HCT116 (cell line): ENCODE measurements at regions not wholly inside any gene's neighbourhood (a gene's known extent, or its start where the extent isn't known, plus 50 kb on each side); places are given as distances from the start of the nearest gene placed in this dataset.

Source experiments
- ATAC-seq: fragments of 200-7000 bp; cut with Tn5 transposase; 2 replicates; pipeline ENCODE4 v1.9.1; 2020; ENCODE audit warnings: mild to moderate bottlenecking, moderate library complexity
- BruUV-seq: library from RNA; stranded (reverse); fragments of 400-500 nt; replicated peaks from 2 replicates; lab custom pipeline; 2021; lab: Mats Ljungman, UMichigan
- CTCF ChIA-PET: fragments of 300-600 bp; sonication (Branson Sonifier 250); formaldehyde crosslinking; loops from one replicate; lab custom pipeline; 2021; ENCODE audit warnings: antibody characterized with exemption; lab: Charles Lee
- POLR2A ChIA-PET: fragments of 300-600, 350-600 bp; sonication (Branson Sonifier 250); formaldehyde crosslinking; loops from one replicate; lab custom pipeline; 2021; ENCODE audit warnings: antibody characterized with exemption; lab: Charles Lee
- RAD21 ChIA-PET, 2 experiments: fragments of 300-600 bp; sonication (Branson Sonifier 250); formaldehyde crosslinking; loops; one replicate each; lab custom pipeline; 2023; ENCODE audit warnings: low total read pairs in 2 of 2; ENCODE audit not compliant: uncharacterized antibody in 2 of 2, unreplicated experiment in 2 of 2, low non-redundant PET in 1 of 2; lab: Charles Lee
- DNase-seq: peaks from one replicate; pipeline ENCODE4 v3.0.0-alpha.2; 2010; ENCODE audit warnings: low read depth, low spot score
- H2AFZ ChIP-seq: fragments of 200-600 bp; shearing (Covaris generic), sonication (generic); 2 replicates; pipeline ENCODE4 v1.6.1; 2017; ENCODE audit warnings: low read depth, mixed run types, mixed read lengths, antibody characterized with exemption, low read length; ENCODE audit not compliant: poor library complexity, severe bottlenecking
- H3K27ac ChIP-seq: 2 replicates; pipeline ENCODE4 v1.5.1; 2012; ENCODE audit warnings: low read depth, low read length
- H3K27me3 ChIP-seq: fragments of 200-600 bp; sonication (generic); 2 replicates; pipeline ENCODE4 v1.6.1; 2016; ENCODE audit warnings: mixed run types, low read length, mixed read lengths; ENCODE audit not compliant: insufficient read depth
- H3K36me3 ChIP-seq, 2 experiments: fragments of 200-500 bp in 1 of 2; fragments of 200-600 bp in 1 of 2; sonication (Bioruptor generic) in 1 of 2; sonication (generic) in 1 of 2; 2 replicates each; pipeline versions ENCODE4 v1.5.1 to v1.6.1; 2014 to 2016; ENCODE audit warnings: low read length in 2 of 2, inconsistent platforms in 1 of 2, mixed read lengths in 1 of 2, mixed run types in 1 of 2; ENCODE audit not compliant: insufficient read depth in 2 of 2, control insufficient read depth in 1 of 2
- H3K4me1 ChIP-seq, 2 experiments: fragments of 200-600 bp in 1 of 2; sonication (generic) in 1 of 2; 2 replicates each; pipeline versions ENCODE4 v1.5.1 to v1.6.1; 2012 to 2017; ENCODE audit warnings: low read length in 2 of 2, inconsistent platforms in 1 of 2, mild to moderate bottlenecking in 1 of 2, mixed read lengths in 1 of 2, mixed run types in 1 of 2, moderate library complexity in 1 of 2; ENCODE audit not compliant: insufficient read depth in 2 of 2, control insufficient read depth in 1 of 2
- H3K4me2 ChIP-seq: fragments of 200-600 bp; sonication (generic); 2 replicates; pipeline ENCODE4 v1.6.1; 2017; ENCODE audit warnings: mixed run types, low read length, mixed read lengths
- H3K4me3 ChIP-seq, 2 experiments: fragments of 200-600 bp in 1 of 2; sonication (generic) in 1 of 2; replicated peaks in 1 of 2; 2 replicates each; pipeline ENCODE4 v1.5.1; 2011 to 2016; ENCODE audit warnings: low read length in 2 of 2, control low read depth in 1 of 2, low read depth in 1 of 2, mild to moderate bottlenecking in 1 of 2, mixed read lengths in 1 of 2, mixed run types in 1 of 2
- H3K79me2 ChIP-seq: fragments of 200-600 bp; sonication (generic); 2 replicates; pipeline ENCODE4 v1.6.1; 2017; ENCODE audit warnings: mild to moderate bottlenecking, mixed run types, low read length, moderate library complexity, mixed read lengths; ENCODE audit not compliant: insufficient read depth
- H3K9ac ChIP-seq: fragments of 200-600 bp; sonication (generic); 2 replicates; pipeline ENCODE4 v1.6.1; 2016; ENCODE audit warnings: low read length, mixed read lengths
- H3K9me2 ChIP-seq: fragments of 200-600 bp; sonication (generic), shearing (Covaris generic); 2 replicates; pipeline ENCODE4 v1.6.1; 2017; ENCODE audit warnings: mixed run types, mild to moderate bottlenecking, moderate library complexity; ENCODE audit not compliant: insufficient read depth
- H3K9me3 ChIP-seq, 2 experiments: fragments of 200-500 bp in 1 of 2; fragments of 200-600 bp in 1 of 2; sonication (Bioruptor generic) in 1 of 2; sonication (generic) in 1 of 2; 2 replicates each; pipeline ENCODE4 v1.6.1; 2014 to 2017; ENCODE audit warnings: low read length in 2 of 2, mixed read lengths in 2 of 2, inconsistent platforms in 1 of 2, low read depth in 1 of 2, mild to moderate bottlenecking in 1 of 2, mixed run types in 1 of 2, moderate library complexity in 1 of 2; ENCODE audit not compliant: control insufficient read depth in 1 of 2, insufficient read depth in 1 of 2
- H4K20me1 ChIP-seq: fragments of 200-600 bp; sonication (generic), shearing (Covaris generic); 2 replicates; pipeline ENCODE4 v1.6.1; 2017; ENCODE audit warnings: mixed run types, mild to moderate bottlenecking, moderate library complexity; ENCODE audit not compliant: insufficient read depth
- EGR1 ChIP-seq: IDR thresholded peaks from 2 replicates; pipeline ENCODE4 v1.6.1; 2012; ENCODE audit warnings: low read depth
- EZH2 ChIP-seq: fragments of 200-600 bp; sonication (generic); IDR thresholded peaks from 2 replicates; pipeline ENCODE4 v1.6.1; 2017; ENCODE audit warnings: antibody characterized with exemption, mixed run types
- EZH2phosphoT487 ChIP-seq: fragments of 200-600 bp; IDR thresholded peaks from 2 replicates; pipeline ENCODE4 v1.6.1; 2018; ENCODE audit warnings: antibody characterized with exemption, borderline replicate concordance
- JUND ChIP-seq: IDR thresholded peaks from 2 replicates; pipeline ENCODE4 v1.6.1; 2012
- SIN3A ChIP-seq: IDR thresholded peaks from 2 replicates; pipeline ENCODE4 v1.6.1; 2012; ENCODE audit warnings: low read depth
- TCF7L2 ChIP-seq: IDR thresholded peaks from 2 replicates; pipeline ENCODE4 v1.7.0; 2011; ENCODE audit warnings: borderline replicate concordance, inconsistent platforms; ENCODE audit not compliant: insufficient read depth, insufficient read length; ENCODE audit errors: extremely low read depth
- YY1 ChIP-seq: IDR thresholded peaks from 2 replicates; pipeline ENCODE4 v1.6.1; 2011; ENCODE audit warnings: low read length, low read depth, moderate library complexity, mild to moderate bottlenecking; ENCODE audit not compliant: insufficient replicate concordance; ENCODE audit errors: extremely low read depth
- ZFX ChIP-seq: fragments of 450-650 bp; IDR thresholded peaks from 2 replicates; pipeline ENCODE4 v1.6.1; 2017
- intact Hi-C: fragments of 100-400 bp; cut with micrococcal nuclease; formaldehyde crosslinking; loops from 2 replicates; pipeline ENCODE4 v1.10.0; 2022
- TF ChIP-seq, protein P1 (sequence below), 3 experiments: fragments of 200-600 bp in 1 of 3; sonication (generic) in 1 of 3; IDR thresholded peaks in 2 of 3; conservative IDR thresholded peaks in 1 of 3; 2 replicates each; pipeline ENCODE4 v1.5.1; 2012 to 2017; ENCODE audit warnings: low read depth in 2 of 3, low read length in 2 of 3, antibody characterized with exemption in 1 of 3, borderline replicate concordance in 1 of 3, control low read depth in 1 of 3, mild to moderate bottlenecking in 1 of 3, mixed read lengths in 1 of 3, mixed run types in 1 of 3, moderate library complexity in 1 of 3; ENCODE audit not compliant: insufficient read depth in 1 of 3
- TF ChIP-seq, protein P2 (sequence below): IDR thresholded peaks from 2 replicates; pipeline ENCODE4 v1.6.1; 2012

DNA sequence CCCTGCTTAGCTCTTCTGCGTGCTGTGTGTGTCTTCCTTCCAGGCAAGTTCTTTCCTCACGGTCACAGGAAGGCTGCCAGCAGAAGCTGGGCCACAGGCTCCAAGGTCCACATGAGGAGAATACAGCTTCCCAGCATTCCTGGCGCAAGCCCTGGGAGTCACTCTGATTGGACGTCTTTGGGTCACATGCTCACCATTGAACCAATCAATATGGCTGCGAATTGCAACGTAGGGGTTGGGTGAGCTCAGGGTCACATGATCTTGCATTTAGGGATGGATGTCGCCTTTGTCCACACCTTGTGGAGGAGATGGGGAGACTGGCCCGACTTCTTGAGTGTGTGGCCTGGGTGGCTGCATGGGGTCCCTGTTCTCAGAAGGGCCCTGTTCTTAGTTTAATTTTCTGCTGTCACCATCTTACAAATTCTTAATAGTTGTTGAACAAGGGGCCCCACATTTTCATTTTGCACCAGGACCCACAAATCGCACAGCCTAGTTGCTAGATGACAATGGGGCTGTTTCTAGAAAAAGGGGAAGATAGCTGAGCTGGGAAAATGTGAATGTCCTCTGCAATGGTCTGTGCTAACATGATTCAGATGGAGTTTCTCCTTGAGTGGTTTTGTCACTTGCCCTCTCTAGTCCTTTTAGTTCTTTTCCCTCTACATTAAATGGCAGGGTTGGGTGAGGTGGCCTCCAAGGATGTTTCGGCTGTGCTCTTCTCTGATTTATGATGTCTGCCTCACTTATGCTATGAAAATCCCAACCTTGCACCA is 149.6 kb downstream of the CDH26 start:
- H3K4me2 ChIP-seq, result no peak overlapping the region
- ChIA-PET RAD21 (no interaction called here), CTCF (no interaction called here), POLR2A (no interaction called here)
- no TSS peak for BruUV-seq
- H3K9ac ChIP-seq, result no peak overlapping the region
- TF ChIP-seq, protein P1, sequence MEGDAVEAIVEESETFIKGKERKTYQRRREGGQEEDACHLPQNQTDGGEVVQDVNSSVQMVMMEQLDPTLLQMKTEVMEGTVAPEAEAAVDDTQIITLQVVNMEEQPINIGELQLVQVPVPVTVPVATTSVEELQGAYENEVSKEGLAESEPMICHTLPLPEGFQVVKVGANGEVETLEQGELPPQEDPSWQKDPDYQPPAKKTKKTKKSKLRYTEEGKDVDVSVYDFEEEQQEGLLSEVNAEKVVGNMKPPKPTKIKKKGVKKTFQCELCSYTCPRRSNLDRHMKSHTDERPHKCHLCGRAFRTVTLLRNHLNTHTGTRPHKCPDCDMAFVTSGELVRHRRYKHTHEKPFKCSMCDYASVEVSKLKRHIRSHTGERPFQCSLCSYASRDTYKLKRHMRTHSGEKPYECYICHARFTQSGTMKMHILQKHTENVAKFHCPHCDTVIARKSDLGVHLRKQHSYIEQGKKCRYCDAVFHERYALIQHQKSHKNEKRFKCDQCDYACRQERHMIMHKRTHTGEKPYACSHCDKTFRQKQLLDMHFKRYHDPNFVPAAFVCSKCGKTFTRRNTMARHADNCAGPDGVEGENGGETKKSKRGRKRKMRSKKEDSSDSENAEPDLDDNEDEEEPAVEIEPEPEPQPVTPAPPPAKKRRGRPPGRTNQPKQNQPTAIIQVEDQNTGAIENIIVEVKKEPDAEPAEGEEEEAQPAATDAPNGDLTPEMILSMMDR (IDR thresholded peaks at IDR 0.05 in 2 of 3, conservative IDR thresholded peaks at IDR 0.05 in 1 of 3; ENCODE audit: borderline replicate concordance in 1 of 3, insufficient read depth in 1 of 3, low read depth in 2 of 3, low read length in 2 of 3), result no peak
- TF ChIP-seq, protein P2, sequence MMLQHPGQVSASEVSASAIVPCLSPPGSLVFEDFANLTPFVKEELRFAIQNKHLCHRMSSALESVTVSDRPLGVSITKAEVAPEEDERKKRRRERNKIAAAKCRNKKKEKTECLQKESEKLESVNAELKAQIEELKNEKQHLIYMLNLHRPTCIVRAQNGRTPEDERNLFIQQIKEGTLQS, result no peak
- TF ChIP-seq JUND (no peak), EZH2phosphoT487 (no peak), EZH2 (no peak), TCF7L2 (no peak), SIN3A (no peak), ZFX (no peak), YY1 (no peak), EGR1 (no peak)
- H3K79me2 ChIP-seq, result no peaks in the 10 kb centered on the region
- no peaks in the 10 kb centered on the region for H3K9me3 ChIP-seq
- no peak overlapping the region for H3K27ac ChIP-seq
- no peaks in the 10 kb centered on the region for H3K4me1 ChIP-seq
- H3K27me3 ChIP-seq, result no peaks in the 10 kb centered on the region
- H3K36me3 ChIP-seq, result no peaks in the 10 kb centered on the region
- DNase-seq, result no peak
- H2AFZ ChIP-seq, result no peak overlapping the region
- intact Hi-C loops, result no loop called here
- no peak for ATAC-seq
- H3K9me2 ChIP-seq, result no peaks in the 10 kb centered on the region
- no peaks in the 10 kb centered on the region for H4K20me1 ChIP-seq
- H3K4me3 ChIP-seq, result no peak overlapping the region
